ENCODE measurements at regions not wholly inside any gene's neighbourhood (a gene's known extent, or its start where the extent isn't known, plus 50 kb on each side); places are given as distances from the start of the nearest gene placed in this dataset.
"Not testable (repeated sequence)": the region's sequence is repeated elsewhere in the genome, so short reads cannot be mapped to it uniquely, and the experiment has no call there.

- Histone ChIP-seq H3K4me3 (no peak overlapping the region), H3K9me3 (no peaks in the 10 kb centered on the region), H3K9ac (ENCODE audit: low read depth in 2 of 2, low read length in 2 of 2) (no peak overlapping the region), H3K27ac (no peak overlapping the region), H3K27me3 (no peaks in the 10 kb centered on the region), H3K36me3 (no peaks in the 10 kb centered on the region), H3K4me1 (no peaks in the 10 kb centered on the region)
- DNase-seq = no peak
- intact Hi-C loops (cut with DNase I) = no loop called here
- TF ChIP-seq, protein P1, sequence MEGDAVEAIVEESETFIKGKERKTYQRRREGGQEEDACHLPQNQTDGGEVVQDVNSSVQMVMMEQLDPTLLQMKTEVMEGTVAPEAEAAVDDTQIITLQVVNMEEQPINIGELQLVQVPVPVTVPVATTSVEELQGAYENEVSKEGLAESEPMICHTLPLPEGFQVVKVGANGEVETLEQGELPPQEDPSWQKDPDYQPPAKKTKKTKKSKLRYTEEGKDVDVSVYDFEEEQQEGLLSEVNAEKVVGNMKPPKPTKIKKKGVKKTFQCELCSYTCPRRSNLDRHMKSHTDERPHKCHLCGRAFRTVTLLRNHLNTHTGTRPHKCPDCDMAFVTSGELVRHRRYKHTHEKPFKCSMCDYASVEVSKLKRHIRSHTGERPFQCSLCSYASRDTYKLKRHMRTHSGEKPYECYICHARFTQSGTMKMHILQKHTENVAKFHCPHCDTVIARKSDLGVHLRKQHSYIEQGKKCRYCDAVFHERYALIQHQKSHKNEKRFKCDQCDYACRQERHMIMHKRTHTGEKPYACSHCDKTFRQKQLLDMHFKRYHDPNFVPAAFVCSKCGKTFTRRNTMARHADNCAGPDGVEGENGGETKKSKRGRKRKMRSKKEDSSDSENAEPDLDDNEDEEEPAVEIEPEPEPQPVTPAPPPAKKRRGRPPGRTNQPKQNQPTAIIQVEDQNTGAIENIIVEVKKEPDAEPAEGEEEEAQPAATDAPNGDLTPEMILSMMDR (IDR thresholded peaks at IDR 0.05) = no peak
These were observed 331.0 kb upstream of the EDIL3 start for GRCh38 chr5:84715686-84716085.

DNA sequence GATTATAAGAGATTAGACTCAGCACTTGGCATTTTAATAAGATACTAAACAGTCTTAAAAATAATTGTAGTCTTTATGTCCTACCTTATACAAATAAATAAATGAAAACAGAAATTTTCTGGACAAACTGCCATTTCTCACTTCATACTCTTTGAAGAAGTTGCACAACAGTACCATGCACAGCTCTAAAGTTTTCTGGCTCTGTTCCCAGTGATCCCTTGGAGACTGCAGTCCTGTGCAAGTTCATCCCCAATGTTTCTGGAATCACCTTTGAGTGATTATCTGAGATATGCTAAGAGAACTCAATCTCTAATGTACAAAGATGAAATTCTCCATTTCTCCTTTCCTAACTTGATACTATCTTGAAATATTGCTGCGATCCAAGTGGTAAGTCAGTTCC is 330.4 kb upstream of the EDIL3 start:
- no peaks in the 10 kb centered on the region for H3K36me3 ChIP-seq
- H3K9ac ChIP-seq (ENCODE audit: low read depth in 2 of 2, low read length in 2 of 2) = no peak overlapping the region
- DNase-seq = no peak
- H3K4me3 ChIP-seq = no peak overlapping the region
- H3K27ac ChIP-seq = no peak overlapping the region
- H3K4me1 ChIP-seq = no peaks in the 10 kb centered on the region
- TF ChIP-seq, protein P1 (IDR thresholded peaks at IDR 0.05) = no peak
- H3K27me3 ChIP-seq = no peaks in the 10 kb centered on the region
- H3K9me3 ChIP-seq = no peaks in the 10 kb centered on the region
- intact Hi-C loops (cut with DNase I) = no loop called here

- Histone ChIP-seq H3K9ac (ENCODE audit: low read depth in 2 of 2, low read length in 2 of 2) (no peak overlapping the region), H3K36me3 (no peaks in the 10 kb centered on the region), H3K9me3 (no peaks in the 10 kb centered on the region), H3K4me1 (no peaks in the 10 kb centered on the region), H3K27ac (no peak overlapping the region), H3K27me3 (no peaks in the 10 kb centered on the region), H3K4me3 (no peak overlapping the region)
- intact Hi-C loops (cut with DNase I) = no loop called here
- no peak for DNase-seq
- TF ChIP-seq, protein P1 (IDR thresholded peaks at IDR 0.05) = no peak
These were observed 324.4 kb upstream of the EDIL3 start for GRCh38 chr5:84709075-84709474.

DNA sequence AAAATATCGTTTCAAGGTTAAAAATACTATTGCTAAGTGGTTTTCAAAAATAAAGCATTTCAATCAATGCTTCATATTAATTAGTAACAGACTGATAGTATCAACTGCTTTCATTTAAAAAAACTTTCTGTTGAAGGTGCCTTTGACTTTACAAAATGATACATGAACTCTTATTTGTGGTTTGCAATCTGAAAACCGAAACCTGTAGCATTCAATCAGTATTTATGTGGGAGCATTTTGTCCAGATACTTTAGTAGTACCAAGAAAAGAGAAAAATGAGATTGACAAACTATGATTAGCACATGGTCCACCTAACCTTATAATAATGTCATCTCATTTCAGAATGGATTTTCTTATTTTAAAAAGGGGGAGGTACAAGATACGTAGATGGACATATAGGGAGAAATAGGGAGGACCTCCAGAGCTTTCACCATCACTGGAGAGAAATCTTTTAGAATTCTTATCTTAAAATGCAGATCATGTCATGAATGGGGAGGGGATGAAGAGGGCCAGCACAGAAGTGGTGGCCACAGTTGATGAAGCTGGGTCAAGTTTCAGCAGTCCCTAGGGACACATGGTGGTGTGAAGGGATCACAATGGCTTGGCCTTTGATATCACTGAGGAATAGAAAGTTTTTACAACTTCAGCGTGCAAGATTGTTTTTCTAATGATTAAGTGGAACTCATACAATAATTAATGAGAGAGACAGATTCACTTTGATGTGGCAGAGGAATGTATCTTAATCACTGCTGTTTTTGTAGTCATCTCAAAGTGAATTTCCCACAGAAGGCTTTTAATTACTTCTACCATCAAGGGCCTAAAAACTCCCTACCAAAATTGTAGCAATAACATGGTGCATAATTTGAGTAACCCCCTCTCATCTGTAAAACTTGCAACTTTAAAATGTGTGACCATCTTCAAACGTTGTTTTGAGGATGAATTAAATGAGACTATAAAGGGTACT is 322.3 kb upstream of the EDIL3 start:
- H3K4me3 ChIP-seq = no peak overlapping the region
- TF ChIP-seq, protein P1 (IDR thresholded peaks at IDR 0.05) = no peak
- no peaks in the 10 kb centered on the region for H3K27me3 ChIP-seq
- H3K9me3 ChIP-seq = no peaks in the 10 kb centered on the region
- no peak overlapping the region for H3K27ac ChIP-seq
- no peaks in the 10 kb centered on the region for H3K4me1 ChIP-seq
- no peaks in the 10 kb centered on the region for H3K36me3 ChIP-seq
- intact Hi-C loops (cut with DNase I) = no loop called here
- no peak overlapping the region for H3K9ac ChIP-seq (ENCODE audit: low read depth in 2 of 2, low read length in 2 of 2)
- DNase-seq = no peak

DNA sequence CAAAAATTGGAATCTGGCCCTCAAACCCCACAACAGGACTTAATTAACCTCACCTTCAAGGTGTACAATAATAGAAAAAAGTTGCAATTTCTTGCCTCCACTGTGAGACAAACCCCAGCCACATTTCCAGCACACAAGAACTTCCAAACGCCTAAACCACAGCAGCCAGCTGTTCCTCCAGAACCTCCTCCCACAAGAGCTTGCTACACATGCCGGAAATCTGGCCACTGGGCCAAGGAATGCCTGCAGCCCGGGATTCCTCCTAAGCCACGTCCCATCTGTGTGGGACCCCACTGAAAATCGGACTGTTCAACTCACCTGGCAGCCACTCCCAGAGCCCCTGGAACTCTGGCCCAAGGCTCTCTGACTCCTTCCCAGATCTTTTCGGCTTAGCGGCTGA is 315.9 kb upstream of the EDIL3 start:
- intact Hi-C loops (cut with DNase I); H3K27ac ChIP-seq; H3K4me3 ChIP-seq; H3K36me3 ChIP-seq; H3K4me1 ChIP-seq; H3K9me3 ChIP-seq; H3K27me3 ChIP-seq; H3K9ac ChIP-seq (ENCODE audit: low read depth in 2 of 2, low read length in 2 of 2); DNase-seq: not testable (repeated sequence)

DNA sequence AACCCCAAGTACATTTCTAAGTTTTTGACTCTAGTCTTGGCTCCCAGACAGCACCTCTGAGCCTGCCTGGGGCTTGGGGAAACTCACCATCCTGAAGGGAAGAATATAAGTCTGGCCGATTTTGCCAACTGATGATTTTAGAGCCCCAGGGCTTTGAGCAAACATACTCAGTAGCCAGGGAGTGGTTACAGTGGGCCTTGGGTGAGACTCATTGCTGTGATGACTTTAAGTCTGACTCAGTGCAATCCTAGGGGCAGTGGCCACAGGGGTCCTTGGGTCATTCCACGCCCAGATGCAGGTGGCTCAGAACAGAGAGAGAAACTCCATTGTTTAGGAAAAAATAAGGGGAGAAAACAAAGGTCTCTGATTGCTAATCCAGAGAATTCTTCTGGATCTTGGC is 312.0 kb upstream of the EDIL3 start:
- no peak for DNase-seq
- no peaks in the 10 kb centered on the region for H3K36me3 ChIP-seq
- H3K4me3 ChIP-seq = no peak overlapping the region
- H3K9me3 ChIP-seq = no peaks in the 10 kb centered on the region
- H3K9ac ChIP-seq (ENCODE audit: low read depth in 2 of 2, low read length in 2 of 2) = no peak overlapping the region
- no peak overlapping the region for H3K27ac ChIP-seq
- intact Hi-C loops (cut with DNase I) = no loop called here
- H3K4me1 ChIP-seq = no peaks in the 10 kb centered on the region
- no peaks in the 10 kb centered on the region for H3K27me3 ChIP-seq
- TF ChIP-seq, protein P1 (IDR thresholded peaks at IDR 0.05) = no peak
